Right lobe of liver (tissue), 4 donors: ENCODE measurements at regions not wholly inside any gene's neighbourhood (a gene's known extent, or its start where the extent isn't known, plus 50 kb on each side); places are given as distances from the start of the nearest gene placed in this dataset.

Experiments
- POLR2A ChIP-seq: fragments of 450-650 bp; IDR thresholded peaks from one replicate; pipeline ENCODE4 v1.6.1; 2017; ENCODE audit warnings: antibody characterized with exemption, mild to moderate bottlenecking
- TF ChIP-seq, protein P1 (sequence below), 4 donors: fragments of 200-600 bp in 3 of 4; fragments of 450-650 bp in 1 of 4; IDR thresholded peaks; one replicate each; pipeline versions ENCODE4 v1.5.1 to v1.8.0; 2016 to 2022; ENCODE audit warnings: antibody characterized with exemption in 4 of 4, mild to moderate bottlenecking in 2 of 4
- donor health status: DM: no; HTN: no; CAD: no.
- donor health status: DM: no; HTN: no; CAD: no.
- donor health status: DM: no; HTN: yes; CAD: no.

DNA sequence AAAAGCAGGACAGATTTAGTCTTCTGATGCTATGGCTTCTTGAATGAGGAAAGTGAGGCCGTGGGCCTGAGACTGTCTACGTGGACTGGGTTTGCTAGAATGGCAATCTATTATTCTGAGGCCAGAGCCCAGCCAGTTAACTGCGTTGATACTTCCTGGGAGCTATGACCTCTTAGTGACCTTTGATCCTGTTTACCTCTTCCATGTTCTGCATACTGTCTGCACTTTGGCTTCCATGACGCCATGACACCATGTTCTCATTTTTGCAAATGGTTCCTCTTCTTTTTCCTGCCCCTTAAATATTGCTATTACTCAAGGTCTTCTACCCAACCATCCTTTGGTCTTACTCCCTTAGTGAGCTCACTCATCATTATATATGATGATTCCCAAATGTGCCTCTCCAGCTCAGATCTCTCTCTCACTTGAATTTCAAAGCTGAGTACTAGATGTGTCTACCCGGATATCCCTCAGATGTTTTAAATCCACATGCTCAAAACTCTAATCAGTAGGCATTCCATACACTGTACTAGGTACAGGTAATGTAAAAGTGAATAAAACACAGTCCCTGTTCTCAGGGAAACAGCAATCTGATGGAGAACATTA lies 66.1 kb upstream of the ATP1A1 start:
- no peak for TF ChIP-seq POLR2A
- TF ChIP-seq, protein P1, sequence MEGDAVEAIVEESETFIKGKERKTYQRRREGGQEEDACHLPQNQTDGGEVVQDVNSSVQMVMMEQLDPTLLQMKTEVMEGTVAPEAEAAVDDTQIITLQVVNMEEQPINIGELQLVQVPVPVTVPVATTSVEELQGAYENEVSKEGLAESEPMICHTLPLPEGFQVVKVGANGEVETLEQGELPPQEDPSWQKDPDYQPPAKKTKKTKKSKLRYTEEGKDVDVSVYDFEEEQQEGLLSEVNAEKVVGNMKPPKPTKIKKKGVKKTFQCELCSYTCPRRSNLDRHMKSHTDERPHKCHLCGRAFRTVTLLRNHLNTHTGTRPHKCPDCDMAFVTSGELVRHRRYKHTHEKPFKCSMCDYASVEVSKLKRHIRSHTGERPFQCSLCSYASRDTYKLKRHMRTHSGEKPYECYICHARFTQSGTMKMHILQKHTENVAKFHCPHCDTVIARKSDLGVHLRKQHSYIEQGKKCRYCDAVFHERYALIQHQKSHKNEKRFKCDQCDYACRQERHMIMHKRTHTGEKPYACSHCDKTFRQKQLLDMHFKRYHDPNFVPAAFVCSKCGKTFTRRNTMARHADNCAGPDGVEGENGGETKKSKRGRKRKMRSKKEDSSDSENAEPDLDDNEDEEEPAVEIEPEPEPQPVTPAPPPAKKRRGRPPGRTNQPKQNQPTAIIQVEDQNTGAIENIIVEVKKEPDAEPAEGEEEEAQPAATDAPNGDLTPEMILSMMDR (IDR thresholded peaks at IDR 0.05) = no peak
